K562 (cell line): ENCODE measurements at regions not wholly inside any gene's neighbourhood (a gene's known extent, or its start where the extent isn't known, plus 50 kb on each side); places are given as distances from the start of the nearest gene placed in this dataset.

Experiments
- ATAC-seq: fragments of 200-7000 bp; cut with Tn5 transposase; 3 replicates; pipeline ENCODE4 v1.9.1; 2020; ENCODE audit warnings: moderate library complexity
- BruUV-seq: library from RNA; stranded (reverse); fragments of 400-500 nt; replicated peaks from 2 replicates; lab custom pipeline; 2021; lab: Mats Ljungman, UMichigan
- CTCF ChIA-PET: fragments of 300-600 bp; formaldehyde crosslinking; extraction: SDS; loops from one replicate; lab custom pipeline; 2021; ENCODE audit warnings: low intra/inter-chr PET ratio; lab: Yijun Ruan, JAX
- POLR2A ChIA-PET: fragments of 300-600, 350-650 bp; sonication (Branson Sonifier 250); formaldehyde crosslinking; extraction: SDS; loops from one replicate; lab custom pipeline; 2021; ENCODE audit warnings: antibody characterized with exemption, inconsistent platforms; lab: Yijun Ruan, JAX
- DNase-seq, 4 experiments: peaks; one replicate each; pipeline versions ENCODE4 v3.0.0 to v3.0.0-alpha.2; 2011 to 2018; ENCODE audit warnings: low spot score in 3 of 4, mixed read lengths in 3 of 4; ENCODE audit errors: extremely low read depth in 1 of 4
- FAIRE-seq: peaks from 2 replicates; lab custom pipeline; 2011; peaks lifted over from hg19 to GRCh38; lab: Jason Lieb, UNC
- H2AFZ ChIP-seq: 2 replicates; pipeline ENCODE4 v1.6.0; 2011; ENCODE audit warnings: low read depth, low read length, control low read depth, inconsistent platforms
- H3K27ac ChIP-seq: fragments of 200-600 bp; 3 replicates; pipeline ENCODE4 v1.8.0; 2011; ENCODE audit warnings: low read depth, mild to moderate bottlenecking, control low read depth, inconsistent platforms, low read length, moderate library complexity, mixed read lengths; ENCODE audit errors: extremely low read depth
- H3K27me3 ChIP-seq, 2 experiments: fragments of 300-600 bp in 1 of 2; 2 replicates in 1 of 2; 3 replicates in 1 of 2; pipeline versions ENCODE4 v1.6.0 to v1.8.0; 2011; ENCODE audit warnings: inconsistent platforms in 2 of 2, low read length in 2 of 2, mild to moderate bottlenecking in 1 of 2, mixed read lengths in 1 of 2, moderate library complexity in 1 of 2; ENCODE audit not compliant: control insufficient read depth in 2 of 2, insufficient read depth in 2 of 2
- H3K36me3 ChIP-seq: fragments of 300-600 bp; 3 replicates; pipeline ENCODE4 v1.8.0; 2011; ENCODE audit warnings: mild to moderate bottlenecking, low read length, inconsistent platforms; ENCODE audit not compliant: control insufficient read depth, insufficient read depth
- H3K4me1 ChIP-seq, 2 experiments: fragments of 200-600 bp in 1 of 2; replicated peaks in 1 of 2; 2 replicates in 1 of 2; 3 replicates in 1 of 2; pipeline versions ENCODE4 v1.5.1 to v1.8.0; 2011; ENCODE audit warnings: inconsistent platforms in 2 of 2, low read length in 2 of 2, mild to moderate bottlenecking in 1 of 2, mixed read lengths in 1 of 2, moderate library complexity in 1 of 2; ENCODE audit not compliant: control insufficient read depth in 2 of 2, insufficient read depth in 2 of 2
- H3K4me2 ChIP-seq: 2 replicates; pipeline ENCODE4 v1.6.1; 2011; ENCODE audit warnings: low read length, control low read depth, inconsistent platforms, mixed read lengths; ENCODE audit not compliant: insufficient read depth
- H3K4me3 ChIP-seq: fragments of 200-600 bp; sonication (generic), shearing (Covaris generic); 2 replicates; pipeline ENCODE4 v1.5.1; 2016; ENCODE audit warnings: control low read depth, inconsistent platforms
- H3K79me2 ChIP-seq: fragments of 200-600 bp; 3 replicates; pipeline ENCODE4 v1.8.0; 2011; ENCODE audit warnings: low read length, inconsistent platforms; ENCODE audit not compliant: control insufficient read depth, insufficient read depth
- H3K9ac ChIP-seq, 2 experiments: 2 replicates each; pipeline versions ENCODE4 v1.6.0 to v1.6.1; 2011; ENCODE audit warnings: low read depth in 2 of 2, low read length in 2 of 2, control low read depth in 1 of 2, inconsistent platforms in 1 of 2, mild to moderate bottlenecking in 1 of 2, mixed read lengths in 1 of 2; ENCODE audit not compliant: insufficient read depth in 1 of 2
- H3K9me1 ChIP-seq: one replicate; pipeline ENCODE4 v1.6.0; 2011; ENCODE audit warnings: inconsistent platforms, mild to moderate bottlenecking, low read length, moderate library complexity; ENCODE audit not compliant: control insufficient read depth, insufficient read depth
- H3K9me3 ChIP-seq: replicated peaks from 2 replicates; pipeline ENCODE4 v1.5.1; 2011; ENCODE audit warnings: low read depth, low read length, inconsistent platforms; ENCODE audit not compliant: control insufficient read depth, insufficient read depth
- H4K20me1 ChIP-seq: replicated peaks from 2 replicates; pipeline ENCODE4 v1.6.1; 2011; ENCODE audit warnings: low read length, inconsistent platforms, mixed read lengths; ENCODE audit not compliant: control insufficient read depth, insufficient read depth
- BRF1 ChIP-seq: IDR thresholded peaks from 3 replicates; pipeline ENCODE4 v1.6.1; 2011; ENCODE audit warnings: borderline replicate concordance, mild to moderate bottlenecking; ENCODE audit not compliant: insufficient read length; ENCODE audit errors: extremely low read depth
- CHCHD3 ChIP-seq: fragments of 250-450 bp; sonication (Bioruptor Pico); IDR thresholded peaks from 2 replicates; pipeline ENCODE4 v2.1.2; 2022; ENCODE audit warnings: mild to moderate bottlenecking
- CREB3L1 ChIP-seq: fragments of 450-650 bp; IDR thresholded peaks from 2 replicates; pipeline ENCODE4 v1.6.1; 2014; ENCODE audit warnings: low read depth, mild to moderate bottlenecking, moderate library complexity, borderline replicate concordance
- ETV6 ChIP-seq, 3 experiments: fragments of 150-350 bp in 1 of 3; sonication (generic) in 1 of 3; formaldehyde crosslinking in 1 of 3; IDR thresholded peaks; 2 replicates each; pipeline versions ENCODE4 v1.6.1 to v1.8.0; 2014 to 2022; ENCODE audit warnings: borderline replicate concordance in 2 of 3, low read depth in 2 of 3, antibody characterized with exemption in 1 of 3, low read length in 1 of 3, mild to moderate bottlenecking in 1 of 3, missing genetic modification reagents in 1 of 3
- HSF4 ChIP-seq: fragments of 250-450 bp; sonication (Bioruptor Pico); IDR thresholded peaks from 2 replicates; pipeline ENCODE4 v2.1.2; 2022; ENCODE audit warnings: mild to moderate bottlenecking, moderate library complexity, borderline replicate concordance
- MAFF ChIP-seq: IDR thresholded peaks from 2 replicates; pipeline ENCODE4 v1.6.1; 2012; ENCODE audit warnings: low read length, improper control_type of control experiment
- SP2 ChIP-seq: IDR thresholded peaks from 2 replicates; pipeline ENCODE4 v1.6.1; 2011; ENCODE audit warnings: mild to moderate bottlenecking, low read depth, low read length, moderate library complexity; ENCODE audit not compliant: poor library complexity, severe bottlenecking; ENCODE audit errors: extremely low read depth
- STAT6 ChIP-seq: sonication (generic); formaldehyde crosslinking; IDR thresholded peaks from 2 replicates; pipeline ENCODE4 v1.8.1; 2023; ENCODE audit warnings: mild to moderate bottlenecking, missing genetic modification reagents
- ZNF197 ChIP-seq: fragments of 200-800 bp; sonication (Bioruptor generic); IDR thresholded peaks from 2 replicates; pipeline ENCODE4 v1.6.1; 2016; ENCODE audit warnings: low read depth, missing genetic modification characterization, missing compliant biosample characterization
- ZNF217 ChIP-seq: sonication (generic); formaldehyde crosslinking; IDR thresholded peaks from 2 replicates; pipeline ENCODE4 v1.8.0; 2022; ENCODE audit warnings: mild to moderate bottlenecking, missing genetic modification reagents
- WGBS: fragments of 100-300 bp; shearing (Covaris generic); methylation state at CpG from one replicate; pipeline ENCODE4 v1.1.6; 2016; ENCODE audit warnings: low coverage, mixed read lengths; ENCODE audit not compliant: insufficient coverage; ENCODE audit errors: missing lambda C conversion rate; 5-methylcytosine and 5-hydroxymethylcytosine counted together
- in situ Hi-C: fragments of 300-500 bp; cut with MboI; formaldehyde crosslinking; loops from 4 replicates; pipeline ENCODE4 v1.15.0; 2018; ENCODE audit warnings: inconsistent platforms, mixed read lengths
- intact Hi-C: fragments of 100-400 bp; cut with micrococcal nuclease; formaldehyde crosslinking; loops from 2 replicates; pipeline ENCODE4 v1.14.2; 2022
- TF ChIP-seq, protein P1 (sequence below): fragments of 250-450 bp; sonication (Bioruptor Pico); IDR thresholded peaks from 2 replicates; pipeline ENCODE4 v1.5.0; 2021; ENCODE audit warnings: mild to moderate bottlenecking, borderline replicate concordance
- TF ChIP-seq, protein P2 (sequence below): fragments of 250-450 bp; sonication (Bioruptor Pico); IDR thresholded peaks from 2 replicates; pipeline ENCODE4 v1.5.0; 2020; ENCODE audit warnings: mild to moderate bottlenecking, borderline replicate concordance

GRCh38 chr1:5373281-5373680 is 618.9 kb downstream of the NPHP4 start (continued):
- TF ChIP-seq, protein P1, sequence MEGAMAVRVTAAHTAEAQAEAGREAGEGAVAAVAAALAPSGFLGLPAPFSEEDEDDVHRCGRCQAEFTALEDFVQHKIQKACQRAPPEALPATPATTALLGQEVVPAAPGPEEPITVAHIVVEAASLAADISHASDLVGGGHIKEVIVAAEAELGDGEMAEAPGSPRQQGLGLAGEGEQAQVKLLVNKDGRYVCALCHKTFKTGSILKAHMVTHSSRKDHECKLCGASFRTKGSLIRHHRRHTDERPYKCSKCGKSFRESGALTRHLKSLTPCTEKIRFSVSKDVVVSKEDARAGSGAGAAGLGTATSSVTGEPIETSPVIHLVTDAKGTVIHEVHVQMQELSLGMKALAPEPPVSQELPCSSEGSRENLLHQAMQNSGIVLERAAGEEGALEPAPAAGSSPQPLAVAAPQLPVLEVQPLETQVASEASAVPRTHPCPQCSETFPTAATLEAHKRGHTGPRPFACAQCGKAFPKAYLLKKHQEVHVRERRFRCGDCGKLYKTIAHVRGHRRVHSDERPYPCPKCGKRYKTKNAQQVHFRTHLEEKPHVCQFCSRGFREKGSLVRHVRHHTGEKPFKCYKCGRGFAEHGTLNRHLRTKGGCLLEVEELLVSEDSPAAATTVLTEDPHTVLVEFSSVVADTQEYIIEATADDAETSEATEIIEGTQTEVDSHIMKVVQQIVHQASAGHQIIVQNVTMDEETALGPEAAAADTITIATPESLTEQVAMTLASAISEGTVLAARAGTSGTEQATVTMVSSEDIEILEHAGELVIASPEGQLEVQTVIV (CRISPR knock-in tag): no peak
- TF ChIP-seq ZNF217 (CRISPR knock-in tag) (no peak), BRF1 (no peak), HSF4 (CRISPR knock-in tag) (no peak), ETV6 (IDR thresholded peaks at IDR 0.05; ENCODE audit: borderline replicate concordance in 1 of 2, low read depth in 2 of 2, low read length in 1 of 2) (no peak), ETV6 (CRISPR knock-in tag; IDR thresholded peaks at IDR 0.05; ENCODE audit: borderline replicate concordance) (no peak)

DNA sequence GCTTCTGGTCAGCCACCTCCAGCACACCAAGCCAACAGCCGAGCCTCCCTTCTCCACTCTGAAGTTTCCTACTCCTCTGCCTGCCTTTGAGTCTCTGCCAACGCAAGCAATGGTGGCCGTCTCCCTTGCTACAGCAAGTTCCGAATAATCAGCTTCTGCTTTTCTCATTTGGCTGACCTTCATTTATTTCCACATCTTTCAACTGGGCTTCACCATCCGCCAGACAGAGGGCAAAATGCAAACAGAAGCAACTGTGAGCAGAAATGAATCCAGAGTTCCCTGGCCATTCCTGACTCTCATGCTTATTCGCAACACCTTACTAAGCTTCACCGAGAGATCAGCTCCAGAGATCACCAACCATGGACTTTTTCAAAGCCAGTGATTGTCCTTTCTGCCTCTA is 621.0 kb downstream of the NPHP4 start:
- Histone ChIP-seq H3K9me3 (no peaks in the 10 kb centered on the region), H3K79me2 (no peaks in the 10 kb centered on the region), H3K27me3 (no peaks in the 10 kb centered on the region), H3K9ac (no peak overlapping the region), H3K4me1 (no peaks in the 10 kb centered on the region), H3K27ac (no peak overlapping the region), H3K9me1 (no peaks in the 10 kb centered on the region), H2AFZ (no peak overlapping the region), H3K36me3 (no peaks in the 10 kb centered on the region), H4K20me1 (no peaks in the 10 kb centered on the region), H3K4me2 (no peak overlapping the region), H3K4me3 (no peak overlapping the region)
- DNase-seq (no peak), FAIRE-seq (no peak), ATAC-seq (no peak)
- no TSS peak for BruUV-seq
- POLR2A ChIA-PET: no interaction called here
- in situ Hi-C loops (no loop called here), intact Hi-C loops (no loop called here)
- CTCF ChIA-PET: no interaction called here
- WGBS: under 1% methylated on average over 7 of the region's 7 CpGs
- TF ChIP-seq SP2 (no peak), CREB3L1 (no peak), CHCHD3 (CRISPR knock-in tag) (no peak), ZNF197 (CRISPR knock-in tag) (no peak), MAFF (no peak), STAT6 (CRISPR knock-in tag) (no peak)
- TF ChIP-seq, protein P2, sequence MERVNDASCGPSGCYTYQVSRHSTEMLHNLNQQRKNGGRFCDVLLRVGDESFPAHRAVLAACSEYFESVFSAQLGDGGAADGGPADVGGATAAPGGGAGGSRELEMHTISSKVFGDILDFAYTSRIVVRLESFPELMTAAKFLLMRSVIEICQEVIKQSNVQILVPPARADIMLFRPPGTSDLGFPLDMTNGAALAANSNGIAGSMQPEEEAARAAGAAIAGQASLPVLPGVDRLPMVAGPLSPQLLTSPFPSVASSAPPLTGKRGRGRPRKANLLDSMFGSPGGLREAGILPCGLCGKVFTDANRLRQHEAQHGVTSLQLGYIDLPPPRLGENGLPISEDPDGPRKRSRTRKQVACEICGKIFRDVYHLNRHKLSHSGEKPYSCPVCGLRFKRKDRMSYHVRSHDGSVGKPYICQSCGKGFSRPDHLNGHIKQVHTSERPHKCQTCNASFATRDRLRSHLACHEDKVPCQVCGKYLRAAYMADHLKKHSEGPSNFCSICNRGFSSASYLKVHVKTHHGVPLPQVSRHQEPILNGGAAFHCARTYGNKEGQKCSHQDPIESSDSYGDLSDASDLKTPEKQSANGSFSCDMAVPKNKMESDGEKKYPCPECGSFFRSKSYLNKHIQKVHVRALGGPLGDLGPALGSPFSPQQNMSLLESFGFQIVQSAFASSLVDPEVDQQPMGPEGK (CRISPR knock-in tag): no peak
